Spleen (tissue), 11 donors: ENCODE measurements at regions not wholly inside any gene's neighbourhood (a gene's known extent, or its start where the extent isn't known, plus 50 kb on each side); places are given as distances from the start of the nearest gene placed in this dataset.

Experiments used
- DNase-seq: peaks from one replicate; pipeline ENCODE4 v3.0.0-alpha.2; 2020
- H3K27ac ChIP-seq, 8 donors: fragments of 200-600 bp; sonication (generic) in 7 of 8; 1 replicate in 4 of 8; 2 replicates in 4 of 8; pipeline versions ENCODE4 v1.5.0 to v1.8.0; 2016 to 2021; ENCODE audit warnings: inconsistent platforms in 4 of 8, mild to moderate bottlenecking in 4 of 8, moderate library complexity in 1 of 8
- H3K27me3 ChIP-seq, 7 donors: fragments of 200-600 bp; sonication (generic) in 6 of 7; replicated peaks in 1 of 7; 1 replicate in 4 of 7; 2 replicates in 3 of 7; pipeline versions ENCODE4 v1.5.0 to v1.8.0; 2016 to 2021; ENCODE audit warnings: inconsistent platforms in 3 of 7, mild to moderate bottlenecking in 1 of 7
- H3K36me3 ChIP-seq, 6 donors: fragments of 200-600 bp; sonication (generic) in 5 of 6; 1 replicate in 4 of 6; 2 replicates in 2 of 6; pipeline versions ENCODE4 v1.5.0 to v1.8.0; 2016 to 2021; ENCODE audit warnings: inconsistent platforms in 2 of 6
- H3K4me1 ChIP-seq, 6 donors: fragments of 200-600 bp; sonication (generic) in 5 of 6; 1 replicate in 3 of 6; 2 replicates in 3 of 6; pipeline versions ENCODE4 v1.5.0 to v1.8.0; 2016 to 2021; ENCODE audit warnings: inconsistent platforms in 3 of 6
- H3K4me3 ChIP-seq, 8 donors: fragments of 200-600 bp; sonication (generic) in 7 of 8; 1 replicate in 4 of 8; 2 replicates in 4 of 8; pipeline versions ENCODE4 v1.5.0 to v1.8.0; 2016 to 2021; ENCODE audit warnings: inconsistent platforms in 4 of 8, mild to moderate bottlenecking in 4 of 8, moderate library complexity in 2 of 8
- H3K9me3 ChIP-seq, 8 donors: fragments of 200-600 bp; sonication (generic) in 7 of 8; 1 replicate in 4 of 8; 2 replicates in 4 of 8; pipeline versions ENCODE4 v1.5.0 to v1.8.0; 2016 to 2021; ENCODE audit warnings: inconsistent platforms in 4 of 8
- CTCF ChIP-seq, 11 experiments: fragments of 200-600 bp in 7 of 11; fragments of 450-650 bp in 4 of 11; sonication (generic) in 4 of 11; IDR thresholded peaks in 8 of 11; conservative IDR thresholded peaks in 3 of 11; 1 replicate in 7 of 11; 2 replicates in 4 of 11; pipeline versions ENCODE4 v1.4.0 to v1.8.0; 2016 to 2021; ENCODE audit warnings: antibody characterized with exemption in 11 of 11, inconsistent platforms in 4 of 11, mild to moderate bottlenecking in 1 of 11
- POLR2A ChIP-seq, 3 donors: fragments of 450-650 bp; IDR thresholded peaks; one replicate each; pipeline ENCODE4 v1.5.1; 2017; ENCODE audit warnings: antibody characterized with exemption in 3 of 3, mild to moderate bottlenecking in 1 of 3
- POLR2AphosphoS5 ChIP-seq, 3 donors: sonication (generic); formaldehyde crosslinking; IDR thresholded peaks; one replicate each; pipeline ENCODE4 v1.5.1; 2017; ENCODE audit warnings: antibody characterized with exemption in 3 of 3
- WGBS, 5 donors: extraction: QIAGEN DNeasy Blood & Tissue Kit in 3 of 5; methylation state at CpG; one replicate each; pipeline versions ENCODE4 v1.1.5 to v1.1.7; 2013 to 2018; 5-methylcytosine and 5-hydroxymethylcytosine counted together
- intact Hi-C: fragments of 100-400 bp; cut with DNase I; formaldehyde crosslinking; loops from one replicate; pipeline ENCODE4 v1.15.0; 2023; ENCODE audit warnings: low total_unique reads
- donor health status: healthy with polysubstance abuse.
- donor health status: DM: no; HTN: no; CAD: no; lungs with moderate emphysema.
- donor health status: DM: no; HTN: no; CAD: no.
- donor health status: Bipolar disorder and iron deficiency.
- donor health status: healthy.
- donor health status: DM: no; HTN: no; CAD: no.
- donor health status: DM: yes; HTN: yes; CAD: no.

DNA sequence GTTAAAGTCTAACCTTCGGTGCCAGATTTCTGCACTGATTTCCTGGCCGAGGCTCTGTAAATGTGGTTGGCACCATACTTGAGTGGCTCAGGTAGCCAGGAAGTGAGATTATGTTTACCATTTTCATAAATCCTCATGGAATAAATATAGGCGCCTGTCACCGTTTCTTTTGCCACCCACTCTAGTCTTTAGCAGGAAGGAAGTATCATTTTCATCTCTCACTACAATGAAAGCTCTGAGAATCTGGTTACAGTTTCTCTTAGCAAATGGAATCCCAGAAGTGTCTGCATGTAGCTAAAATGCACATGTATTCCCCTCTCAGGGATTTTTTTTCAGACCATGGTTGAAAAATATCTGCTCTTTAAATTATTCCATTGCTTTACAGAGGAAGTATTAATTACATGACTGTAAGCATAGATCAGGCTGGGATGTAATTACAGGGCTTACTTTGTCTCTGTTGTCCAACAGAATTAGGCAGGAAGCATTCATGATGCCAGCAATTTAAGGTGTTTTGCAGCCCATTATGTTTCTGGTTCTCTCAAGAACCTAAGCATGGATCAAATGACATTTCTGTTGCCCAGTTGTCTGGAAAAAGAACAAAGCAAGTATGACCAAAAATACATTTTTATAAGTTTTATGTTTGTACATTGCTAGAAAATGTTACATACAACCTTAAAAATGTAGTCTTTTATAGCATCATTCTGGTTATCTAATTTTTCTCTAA is 221.7 kb upstream of the SPRY2 start:
- 32 to 41% (median 39%) methylated on average over 4 of the region's 4 CpGs for WGBS, 5 donors
- DNase-seq, result no peak
- H3K36me3 ChIP-seq, result no peaks in the 10 kb centered on the region

GRCh38 chr13:80560609-80561008 is 219.7 kb upstream of the SPRY2 start:
- Histone ChIP-seq H3K27ac (no peak overlapping the region), H3K27me3 (no peaks in the 10 kb centered on the region), H3K36me3 (no peaks in the 10 kb centered on the region), H3K4me1 (peaks cover 0 to 7% (median 0%) of the 10 kb centered on the region in 6 donors), H3K9me3 (no peaks in the 10 kb centered on the region), H3K4me3 (no peak overlapping the region)
- DNase-seq, result no peak
- intact Hi-C loops, result no loop called here
- TF ChIP-seq POLR2A (IDR thresholded peaks at IDR 0.05), result no peak
- no peak for TF ChIP-seq CTCF (IDR thresholded peaks at IDR 0.05 in 8 of 11, conservative IDR thresholded peaks at IDR 0.05 in 3 of 11)
- no peak for TF ChIP-seq POLR2AphosphoS5 (IDR thresholded peaks at IDR 0.05)

More for the DNA sequence above, 221.7 kb upstream of the SPRY2 start:
- Histone ChIP-seq H3K4me1 (peaks cover 0 to 7% (median 0%) of the 10 kb centered on the region in 6 donors), H3K27me3 (no peaks in the 10 kb centered on the region), H3K4me3 (no peak overlapping the region), H3K9me3 (no peaks in the 10 kb centered on the region), H3K27ac (peak overlapping the region in 3 of 8 donors; percentile 11 to 45 (median 22))
- intact Hi-C loops, result no loop called here
- TF ChIP-seq POLR2AphosphoS5 (IDR thresholded peaks at IDR 0.05) (no peak), CTCF (IDR thresholded peaks at IDR 0.05 in 8 of 11, conservative IDR thresholded peaks at IDR 0.05 in 3 of 11) (no peak), POLR2A (IDR thresholded peaks at IDR 0.05) (no peak)

DNA sequence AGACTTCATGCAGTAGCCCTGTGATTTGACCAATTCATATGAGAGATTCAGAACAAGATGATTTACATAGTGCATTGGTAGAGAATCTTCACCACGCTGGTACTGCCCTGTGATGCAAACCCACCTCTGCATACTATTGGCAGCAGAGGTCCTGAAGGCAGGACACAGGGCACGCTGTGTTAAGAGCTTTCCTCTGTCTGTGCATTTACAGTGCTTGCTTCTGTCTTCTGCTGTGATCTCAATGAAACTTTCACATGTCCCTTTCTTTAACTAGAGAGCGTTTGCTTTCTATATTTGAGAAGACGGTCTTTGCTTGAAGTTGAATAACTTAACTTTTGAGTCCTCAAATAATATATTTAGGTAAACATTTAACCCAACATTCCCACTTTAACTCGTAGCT is 219.0 kb upstream of the SPRY2 start:
- intact Hi-C loops, result no loop called here
- 75 to 93% (median 85%) methylated on average over 5 of the region's 5 CpGs for WGBS, 5 donors
- Histone ChIP-seq H3K27me3 (no peaks in the 10 kb centered on the region), H3K27ac (no peak overlapping the region), H3K4me3 (no peak overlapping the region), H3K9me3 (no peaks in the 10 kb centered on the region), H3K36me3 (no peaks in the 10 kb centered on the region), H3K4me1 (peaks cover 0 to 7% (median 0%) of the 10 kb centered on the region in 6 donors)
- TF ChIP-seq POLR2AphosphoS5 (IDR thresholded peaks at IDR 0.05) (no peak), POLR2A (IDR thresholded peaks at IDR 0.05) (no peak), CTCF (IDR thresholded peaks at IDR 0.05 in 8 of 11, conservative IDR thresholded peaks at IDR 0.05 in 3 of 11) (no peak)
- DNase-seq, result no peak

GRCh38 chr13:80558074-80558473 is 217.1 kb upstream of the SPRY2 start:
- WGBS, 5 donors, result 87 to 93% (median 88%) methylated on average over 4 of the region's 4 CpGs
- Histone ChIP-seq H3K36me3 (no peaks in the 10 kb centered on the region), H3K9me3 (no peaks in the 10 kb centered on the region), H3K4me3 (no peak overlapping the region), H3K27me3 (no peaks in the 10 kb centered on the region), H3K4me1 (peaks cover 0 to 7% (median 0%) of the 10 kb centered on the region in 6 donors), H3K27ac (no peak overlapping the region)
- intact Hi-C loops, result no loop called here
- DNase-seq, result no peak
- TF ChIP-seq CTCF (IDR thresholded peaks at IDR 0.05 in 8 of 11, conservative IDR thresholded peaks at IDR 0.05 in 3 of 11), result no peak
- TF ChIP-seq POLR2AphosphoS5 (IDR thresholded peaks at IDR 0.05), result no peak
- TF ChIP-seq POLR2A (IDR thresholded peaks at IDR 0.05), result no peak
